DND-41 (cell line): ENCODE measurements at regions not wholly inside any gene's neighbourhood (a gene's known extent, or its start where the extent isn't known, plus 50 kb on each side); places are given as distances from the start of the nearest gene placed in this dataset.

Experiments
- ATAC-seq: fragments of 200-7000 bp; cut with Tn5 transposase; 3 replicates; pipeline ENCODE4 v1.9.1; 2021; ENCODE audit warnings: low read depth; ENCODE audit not compliant: insufficient read depth
- DNase-seq: peaks from one replicate; pipeline ENCODE4 v3.0.0-alpha.2; 2020
- H2AFZ ChIP-seq: 2 replicates; pipeline ENCODE4 v1.6.0; 2012; ENCODE audit warnings: low read depth, low read length
- H3K27ac ChIP-seq: 2 replicates; pipeline ENCODE4 v1.5.1; 2012; ENCODE audit warnings: low read length, inconsistent platforms
- H3K27me3 ChIP-seq: fragments of 200-600 bp; sonication (generic); 2 replicates; pipeline ENCODE4 v1.6.0; 2012; ENCODE audit warnings: low read length, mild to moderate bottlenecking, inconsistent platforms; ENCODE audit not compliant: insufficient read depth, poor library complexity
- H3K36me3 ChIP-seq: 2 replicates; pipeline ENCODE4 v1.5.1; 2012; ENCODE audit warnings: low read length, inconsistent platforms; ENCODE audit not compliant: insufficient read depth
- H3K4me1 ChIP-seq: 2 replicates; pipeline ENCODE4 v1.5.1; 2012; ENCODE audit warnings: mild to moderate bottlenecking, low read length; ENCODE audit not compliant: insufficient read depth
- H3K4me2 ChIP-seq: 2 replicates; pipeline ENCODE4 v1.6.0; 2012; ENCODE audit warnings: mild to moderate bottlenecking, moderate library complexity, low read length, inconsistent platforms; ENCODE audit not compliant: insufficient read depth
- H3K4me3 ChIP-seq, 2 experiments: fragments of 200-600 bp in 1 of 2; shearing (Covaris generic) in 1 of 2; 2 replicates each; pipeline ENCODE4 v1.5.1; 2012 to 2016; ENCODE audit warnings: inconsistent platforms in 2 of 2, low read length in 2 of 2, mild to moderate bottlenecking in 2 of 2, low read depth in 1 of 2, moderate library complexity in 1 of 2
- H3K79me2 ChIP-seq: 2 replicates; pipeline ENCODE4 v1.6.0; 2012; ENCODE audit warnings: low read length, inconsistent platforms; ENCODE audit not compliant: insufficient read depth
- H3K9ac ChIP-seq: 2 replicates; pipeline ENCODE4 v1.6.0; 2012; ENCODE audit warnings: low read depth, mild to moderate bottlenecking, inconsistent platforms, low read length, moderate library complexity
- H3K9me3 ChIP-seq: 2 replicates; pipeline ENCODE4 v1.5.1; 2012; ENCODE audit warnings: low read length, moderate library complexity, mild to moderate bottlenecking, inconsistent platforms; ENCODE audit not compliant: insufficient read depth, severe bottlenecking
- H4K20me1 ChIP-seq: 2 replicates; pipeline ENCODE4 v1.6.0; 2012; ENCODE audit warnings: low read length; ENCODE audit not compliant: insufficient read depth
- EZH2 ChIP-seq: IDR thresholded peaks from 3 replicates; pipeline ENCODE4 v1.6.1; 2012; ENCODE audit warnings: borderline replicate concordance, low read depth, mild to moderate bottlenecking, moderate library complexity, low read length, inconsistent platforms; ENCODE audit not compliant: severe bottlenecking
- TF ChIP-seq, protein P1 (sequence below): IDR thresholded peaks from 2 replicates; pipeline ENCODE4 v1.5.1; 2012; ENCODE audit warnings: borderline replicate concordance, low read length, moderate library complexity, mild to moderate bottlenecking; ENCODE audit not compliant: poor library complexity, severe bottlenecking; ENCODE audit errors: extremely low read depth

DNA sequence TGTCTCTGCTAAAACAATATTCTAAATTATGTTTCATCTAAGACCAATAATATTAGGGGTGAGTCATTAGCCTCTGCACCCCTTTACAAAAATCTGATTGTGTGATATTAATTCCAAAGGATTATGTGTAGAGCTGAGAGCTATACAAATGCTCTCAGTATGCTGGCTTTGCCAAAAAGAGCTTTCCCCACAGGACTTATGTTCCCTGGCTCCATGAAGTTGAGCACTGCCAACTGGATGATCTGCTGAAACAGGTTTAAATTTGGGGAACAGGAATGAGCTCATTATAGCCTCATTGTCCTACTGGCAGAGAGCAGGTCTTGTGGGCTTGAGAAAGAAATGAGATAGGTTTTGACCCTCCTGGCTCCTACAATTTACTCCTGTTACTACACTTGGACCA, 347.8 kb upstream of the LMCD1 start:
- no peak for DNase-seq
- Histone ChIP-seq H3K27ac (no peak overlapping the region), H3K4me1 (no peaks in the 10 kb centered on the region), H2AFZ (no peak overlapping the region), H4K20me1 (no peaks in the 10 kb centered on the region), H3K9ac (no peak overlapping the region), H3K4me3 (no peak overlapping the region), H3K36me3 (no peaks in the 10 kb centered on the region), H3K9me3 (no peaks in the 10 kb centered on the region), H3K79me2 (no peaks in the 10 kb centered on the region), H3K4me2 (no peak overlapping the region), H3K27me3 (no peaks in the 10 kb centered on the region)
- ATAC-seq, result no peak
- TF ChIP-seq, protein P1, sequence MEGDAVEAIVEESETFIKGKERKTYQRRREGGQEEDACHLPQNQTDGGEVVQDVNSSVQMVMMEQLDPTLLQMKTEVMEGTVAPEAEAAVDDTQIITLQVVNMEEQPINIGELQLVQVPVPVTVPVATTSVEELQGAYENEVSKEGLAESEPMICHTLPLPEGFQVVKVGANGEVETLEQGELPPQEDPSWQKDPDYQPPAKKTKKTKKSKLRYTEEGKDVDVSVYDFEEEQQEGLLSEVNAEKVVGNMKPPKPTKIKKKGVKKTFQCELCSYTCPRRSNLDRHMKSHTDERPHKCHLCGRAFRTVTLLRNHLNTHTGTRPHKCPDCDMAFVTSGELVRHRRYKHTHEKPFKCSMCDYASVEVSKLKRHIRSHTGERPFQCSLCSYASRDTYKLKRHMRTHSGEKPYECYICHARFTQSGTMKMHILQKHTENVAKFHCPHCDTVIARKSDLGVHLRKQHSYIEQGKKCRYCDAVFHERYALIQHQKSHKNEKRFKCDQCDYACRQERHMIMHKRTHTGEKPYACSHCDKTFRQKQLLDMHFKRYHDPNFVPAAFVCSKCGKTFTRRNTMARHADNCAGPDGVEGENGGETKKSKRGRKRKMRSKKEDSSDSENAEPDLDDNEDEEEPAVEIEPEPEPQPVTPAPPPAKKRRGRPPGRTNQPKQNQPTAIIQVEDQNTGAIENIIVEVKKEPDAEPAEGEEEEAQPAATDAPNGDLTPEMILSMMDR, result no peak
- no peak for TF ChIP-seq EZH2

DNA sequence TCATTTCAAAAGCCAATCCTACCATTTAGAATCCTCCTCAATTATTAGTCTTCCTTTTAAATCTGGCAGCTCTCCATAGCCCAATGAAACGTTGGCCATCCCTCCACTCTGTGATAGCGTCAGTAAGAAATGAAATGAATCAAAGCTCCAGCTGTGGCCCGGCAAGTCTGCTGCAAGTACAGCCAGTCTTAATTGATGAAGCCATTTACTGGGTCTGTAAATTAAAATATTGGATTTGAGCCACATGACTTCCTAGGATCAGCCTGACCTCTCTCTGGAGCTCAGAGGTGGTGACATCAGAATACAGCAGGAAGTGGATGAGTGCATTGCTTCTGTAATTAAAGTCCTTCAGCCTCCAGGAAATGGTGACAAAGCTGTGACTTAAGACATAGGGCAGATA, 347.0 kb upstream of the LMCD1 start:
- Histone ChIP-seq H3K9ac (no peak overlapping the region), H2AFZ (no peak overlapping the region), H4K20me1 (no peaks in the 10 kb centered on the region), H3K4me2 (no peak overlapping the region), H3K4me3 (no peak overlapping the region), H3K9me3 (no peaks in the 10 kb centered on the region), H3K36me3 (no peaks in the 10 kb centered on the region), H3K27ac (no peak overlapping the region), H3K4me1 (no peaks in the 10 kb centered on the region), H3K79me2 (no peaks in the 10 kb centered on the region), H3K27me3 (no peaks in the 10 kb centered on the region)
- DNase-seq (no peak), ATAC-seq (no peak)
- TF ChIP-seq EZH2, result no peak
- TF ChIP-seq, protein P1, result no peak

GRCh38 chr3:8156138-8156537, 345.5 kb upstream of the LMCD1 start:
- Histone ChIP-seq H3K27ac (no peak overlapping the region), H3K79me2 (no peaks in the 10 kb centered on the region), H4K20me1 (no peaks in the 10 kb centered on the region), H2AFZ (no peak overlapping the region), H3K9me3 (no peaks in the 10 kb centered on the region), H3K4me1 (no peaks in the 10 kb centered on the region), H3K9ac (no peak overlapping the region), H3K27me3 (peaks cover 2% of the 10 kb centered on the region), H3K4me2 (no peak overlapping the region), H3K36me3 (no peaks in the 10 kb centered on the region), H3K4me3 (no peak overlapping the region)
- no peak for TF ChIP-seq EZH2
- TF ChIP-seq, protein P1, result no peak
- DNase-seq (no peak), ATAC-seq (no peak)

- Histone ChIP-seq H3K4me1 (no peaks in the 10 kb centered on the region), H3K36me3 (no peaks in the 10 kb centered on the region), H4K20me1 (no peaks in the 10 kb centered on the region), H3K9me3 (no peaks in the 10 kb centered on the region), H3K4me3 (no peak overlapping the region), H3K27ac (no peak overlapping the region), H2AFZ (no peak overlapping the region), H3K9ac (no peak overlapping the region), H3K27me3 (peaks cover 2% of the 10 kb centered on the region), H3K79me2 (no peaks in the 10 kb centered on the region), H3K4me2 (no peak overlapping the region)
- TF ChIP-seq, protein P1, result no peak
- no peak for TF ChIP-seq EZH2
- DNase-seq (no peak), ATAC-seq (no peak)
These were observed 344.8 kb upstream of the LMCD1 start for GRCh38 chr3:8156831-8157230.
